IMR-90 (cell line): ENCODE measurements at regions not wholly inside any gene's neighbourhood (a gene's known extent, or its start where the extent isn't known, plus 50 kb on each side); places are given as distances from the start of the nearest gene placed in this dataset.
A peak's percentile ranks its signal among the peaks of the same experiment; 100 is the strongest.

Source experiments
- ATAC-seq: fragments of 200-7000 bp; cut with Tn5 transposase; 2 replicates; pipeline ENCODE4 v1.9.1; 2020; ENCODE audit warnings: low read depth, mild to moderate bottlenecking, moderate library complexity
- BruUV-seq: library from RNA; stranded (reverse); fragments of 400-500 nt; replicated peaks from 2 replicates; lab custom pipeline; 2021; lab: Mats Ljungman, UMichigan
- CTCF ChIA-PET: fragments of 300-600 bp; formaldehyde crosslinking; extraction: SDS; loops from one replicate; lab custom pipeline; 2021; ENCODE audit warnings: antibody characterized with exemption; lab: Yijun Ruan, JAX
- POLR2A ChIA-PET: fragments of 300-600 bp; sonication (Branson Sonifier 250); formaldehyde crosslinking; loops from one replicate; lab custom pipeline; 2022; ENCODE audit warnings: antibody characterized with exemption; ENCODE audit not compliant: unreplicated experiment; lab: Charles Lee
- DNase-seq: peaks from one replicate; pipeline ENCODE4 v3.0.0; 2013
- H2AFZ ChIP-seq: replicated peaks from 2 replicates; pipeline ENCODE3; 2013; ENCODE audit warnings: low read length, mild to moderate bottlenecking; ENCODE audit not compliant: poor library complexity
- H2AK5ac ChIP-seq: 2 replicates; pipeline ENCODE4 v1.6.1; 2013; ENCODE audit warnings: low read depth, low read length, inconsistent platforms
- H2AK9ac ChIP-seq: replicated peaks from 2 replicates; pipeline ENCODE3; 2013; ENCODE audit warnings: mild to moderate bottlenecking, low read depth, low read length, moderate library complexity; ENCODE audit not compliant: poor library complexity
- H2BK120ac ChIP-seq: 2 replicates; pipeline ENCODE4 v1.6.1; 2013; ENCODE audit warnings: low read depth, low read length, inconsistent platforms
- H2BK15ac ChIP-seq: 3 replicates; pipeline ENCODE4 v1.6.1; 2013; ENCODE audit warnings: low read depth, low read length, inconsistent platforms
- H2BK20ac ChIP-seq: 2 replicates; pipeline ENCODE4 v1.6.1; 2013; ENCODE audit warnings: low read depth, mild to moderate bottlenecking, inconsistent platforms, low read length, moderate library complexity
- H2BK5ac ChIP-seq: 2 replicates; pipeline ENCODE4 v1.6.1; 2013; ENCODE audit warnings: mild to moderate bottlenecking, low read depth, low read length, inconsistent platforms; ENCODE audit not compliant: poor library complexity, severe bottlenecking
- H3K14ac ChIP-seq: replicated peaks from 2 replicates; pipeline ENCODE4 v1.6.1; 2013; ENCODE audit warnings: low read depth, low read length, inconsistent platforms
- H3K18ac ChIP-seq: 2 replicates; pipeline ENCODE4 v1.6.1; 2013; ENCODE audit warnings: low read depth, low read length, control low read depth
- H3K23ac ChIP-seq: 2 replicates; pipeline ENCODE4 v1.6.1; 2013; ENCODE audit warnings: low read depth, low read length, inconsistent platforms
- H3K27ac ChIP-seq: 2 replicates; pipeline ENCODE4 v1.5.1; 2013; ENCODE audit warnings: mild to moderate bottlenecking, control low read depth, low read length; ENCODE audit not compliant: insufficient read depth
- H3K27me3 ChIP-seq: 2 replicates; pipeline ENCODE4 v1.6.1; 2013; ENCODE audit warnings: low read length; ENCODE audit not compliant: control insufficient read depth, insufficient read depth
- H3K36me3 ChIP-seq: 2 replicates; pipeline ENCODE4 v1.6.1; 2013; ENCODE audit warnings: low read length, mixed read lengths; ENCODE audit not compliant: control insufficient read depth, insufficient read depth
- H3K4ac ChIP-seq: 2 replicates; pipeline ENCODE4 v1.6.1; 2013; ENCODE audit warnings: low read depth, low read length, inconsistent platforms
- H3K4me1 ChIP-seq: 2 replicates; pipeline ENCODE4 v1.6.1; 2013; ENCODE audit warnings: low read length, mixed read lengths; ENCODE audit not compliant: control insufficient read depth, insufficient read depth
- H3K4me2 ChIP-seq: 2 replicates; pipeline ENCODE4 v1.6.1; 2013; ENCODE audit warnings: low read depth, mild to moderate bottlenecking, control low read depth, low read length, moderate library complexity
- H3K4me3 ChIP-seq: 2 replicates; pipeline ENCODE4 v1.5.1; 2013; ENCODE audit warnings: low read depth, mild to moderate bottlenecking, control low read depth, low read length, moderate library complexity; ENCODE audit not compliant: insufficient read depth
- H3K56ac ChIP-seq: 2 replicates; pipeline ENCODE4 v1.6.1; 2013; ENCODE audit warnings: low read length, inconsistent platforms; ENCODE audit not compliant: insufficient read depth; ENCODE audit errors: extremely low read depth
- H3K79me1 ChIP-seq, 2 experiments: 2 replicates each; pipeline ENCODE4 v1.6.1; 2013; ENCODE audit warnings: low read length in 2 of 2, inconsistent platforms in 1 of 2, low read depth in 1 of 2
- H3K9ac ChIP-seq: 2 replicates; pipeline ENCODE4 v1.6.1; 2013; ENCODE audit warnings: low read depth, low read length, control low read depth
- H3K9me1 ChIP-seq: 2 replicates; pipeline ENCODE4 v1.6.1; 2013; ENCODE audit warnings: low read length, inconsistent platforms; ENCODE audit not compliant: insufficient read depth
- H3K9me3 ChIP-seq: 2 replicates; pipeline ENCODE4 v1.6.1; 2013; ENCODE audit warnings: low read length; ENCODE audit not compliant: control insufficient read depth, insufficient read depth
- H4K20me1 ChIP-seq: 2 replicates; pipeline ENCODE4 v1.6.1; 2013; ENCODE audit warnings: low read length, inconsistent platforms; ENCODE audit not compliant: insufficient read depth
- H4K5ac ChIP-seq: 2 replicates; pipeline ENCODE4 v1.6.1; 2013; ENCODE audit warnings: mild to moderate bottlenecking, low read depth, low read length, control low read depth
- H4K8ac ChIP-seq, 2 experiments: 2 replicates each; pipeline ENCODE4 v1.6.1; 2013; ENCODE audit warnings: low read depth in 2 of 2, low read length in 2 of 2, control low read depth in 1 of 2, inconsistent platforms in 1 of 2
- H4K91ac ChIP-seq: 2 replicates; pipeline ENCODE4 v1.6.1; 2013; ENCODE audit warnings: low read depth, low read length, inconsistent platforms; ENCODE audit not compliant: insufficient read depth
- BHLHE40 ChIP-seq: fragments of 150-350 bp; IDR thresholded peaks from 2 replicates; pipeline ENCODE4 v1.6.1; 2016; ENCODE audit warnings: mild to moderate bottlenecking, low read depth, low read length
- CHD1 ChIP-seq: IDR thresholded peaks from 2 replicates; pipeline ENCODE4 v1.6.1; 2012; ENCODE audit warnings: low read depth, low read length, improper control_type of control experiment
- FOS ChIP-seq: fragments of 150-350 bp; IDR thresholded peaks from 2 replicates; pipeline ENCODE4 v1.6.1; 2016; ENCODE audit warnings: low read depth, low read length
- MAFK ChIP-seq: IDR thresholded peaks from 2 replicates; pipeline ENCODE4 v1.6.1; 2012; ENCODE audit warnings: low read depth, low read length, improper control_type of control experiment
- MAZ ChIP-seq: IDR thresholded peaks from 2 replicates; pipeline ENCODE4 v1.6.1; 2012; ENCODE audit warnings: low read depth, mild to moderate bottlenecking, low read length, improper control_type of control experiment, moderate library complexity, borderline replicate concordance
- MXI1 ChIP-seq: IDR thresholded peaks from 2 replicates; pipeline ENCODE4 v1.6.1; 2012; ENCODE audit warnings: low read depth, mild to moderate bottlenecking, low read length, moderate library complexity, borderline replicate concordance
- RAD21 ChIP-seq: IDR thresholded peaks from 2 replicates; pipeline ENCODE4 v1.6.1; 2012; ENCODE audit warnings: low read length, improper control_type of control experiment
- SMC3 ChIP-seq: fragments of 150-350 bp; IDR thresholded peaks from 2 replicates; pipeline ENCODE4 v1.6.1; 2016; ENCODE audit warnings: low read depth, mild to moderate bottlenecking, antibody characterized with exemption, low read length, moderate library complexity
- WGBS, 2 experiments: methylation state at CpG; one replicate each; pipeline versions ENCODE4 v1.1.5 to v1.1.7; 2013; ENCODE audit warnings: missing lambda C conversion rate in 2 of 2; ENCODE audit not compliant: insufficient read length in 1 of 2; ENCODE audit errors: extremely low coverage in 2 of 2; 5-methylcytosine and 5-hydroxymethylcytosine counted together
- dilution Hi-C: fragments of 300-500 bp; cut with HindIII; formaldehyde crosslinking; loops from one replicate; pipeline ENCODE4 v1.14.3; 2018; ENCODE audit warnings: low sequenced_read_pairs; ENCODE audit not compliant: unreplicated experiment
- in situ Hi-C: fragments of 300-500 bp; cut with MboI; formaldehyde crosslinking; loops from 3 replicates; pipeline ENCODE4 v1.14.3; 2019; ENCODE audit warnings: low sequenced_read_pairs, inconsistent platforms, mixed read lengths
- intact Hi-C: fragments of 100-400 bp; cut with micrococcal nuclease; formaldehyde crosslinking; loops from 2 replicates; pipeline ENCODE4 v1.10.0; 2022
- TF ChIP-seq, protein P1 (sequence below): conservative IDR thresholded peaks from 2 replicates; pipeline ENCODE4 v1.5.1; 2012; ENCODE audit warnings: mild to moderate bottlenecking, low read depth, low read length, improper control_type of control experiment

DNA sequence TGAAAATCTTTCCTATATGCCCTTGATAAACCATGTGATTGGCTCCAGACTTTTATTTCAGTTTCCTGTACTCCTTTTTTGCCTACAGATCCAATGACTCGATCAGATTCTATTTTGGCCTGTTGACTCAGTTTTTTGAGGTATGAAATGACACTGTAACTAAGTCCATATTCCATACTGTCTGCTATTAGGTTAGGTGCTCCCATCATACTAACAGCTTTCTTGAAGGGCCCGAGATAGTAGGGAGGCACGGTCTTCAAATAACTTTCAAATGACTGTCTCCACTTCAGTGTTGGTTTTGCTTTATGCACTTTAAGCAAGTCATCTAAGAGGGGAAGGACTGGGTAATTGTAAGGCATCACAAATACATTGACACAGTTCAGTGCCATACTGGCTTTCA, 295.4 kb upstream of the DAB2 start:
- Histone ChIP-seq H3K4ac (no peak overlapping the region), H4K91ac (no peak overlapping the region), H2BK15ac (no peak overlapping the region), H4K5ac (no peak overlapping the region), H3K4me1 (peaks cover 8% of the 10 kb centered on the region), H4K20me1 (no peaks in the 10 kb centered on the region), H3K18ac (no peak overlapping the region), H3K9ac (no peak overlapping the region), H2BK5ac (no peak overlapping the region), H2BK120ac (0 out of 2 replicates have a peak overlapping the region, but pooled peaks have one; percentile 30), H3K36me3 (no peaks in the 10 kb centered on the region), H2BK20ac (no peak overlapping the region), H3K4me3 (no peak overlapping the region), H3K79me1 (no peaks in the 10 kb centered on the region), H3K56ac (no peak overlapping the region), H3K27ac (no peak overlapping the region), H3K4me2 (no peak overlapping the region), H3K14ac (no peak overlapping the region; the same call in 1 of the 2 replicates), H3K9me3 (no peaks in the 10 kb centered on the region), H2AFZ (no peak overlapping the region), H3K9me1 (no peaks in the 10 kb centered on the region), H2AK9ac (no peak overlapping the region), H3K23ac (no peak overlapping the region), H3K27me3 (no peaks in the 10 kb centered on the region), H2AK5ac (no peak overlapping the region), H4K8ac (no peak overlapping the region)
- ATAC-seq: no peak
- dilution Hi-C loops (no loop called here), in situ Hi-C loops (no loop called here), intact Hi-C loops (no loop called here)
- POLR2A ChIA-PET: no interaction called here
- DNase-seq: peak; percentile 34
- BruUV-seq: no TSS peak
- TF ChIP-seq FOS (no peak), RAD21 (no peak), MXI1 (no peak), BHLHE40 (no peak), SMC3 (no peak), MAFK (no peak), MAZ (no peak), CHD1 (no peak)
- TF ChIP-seq, protein P1, sequence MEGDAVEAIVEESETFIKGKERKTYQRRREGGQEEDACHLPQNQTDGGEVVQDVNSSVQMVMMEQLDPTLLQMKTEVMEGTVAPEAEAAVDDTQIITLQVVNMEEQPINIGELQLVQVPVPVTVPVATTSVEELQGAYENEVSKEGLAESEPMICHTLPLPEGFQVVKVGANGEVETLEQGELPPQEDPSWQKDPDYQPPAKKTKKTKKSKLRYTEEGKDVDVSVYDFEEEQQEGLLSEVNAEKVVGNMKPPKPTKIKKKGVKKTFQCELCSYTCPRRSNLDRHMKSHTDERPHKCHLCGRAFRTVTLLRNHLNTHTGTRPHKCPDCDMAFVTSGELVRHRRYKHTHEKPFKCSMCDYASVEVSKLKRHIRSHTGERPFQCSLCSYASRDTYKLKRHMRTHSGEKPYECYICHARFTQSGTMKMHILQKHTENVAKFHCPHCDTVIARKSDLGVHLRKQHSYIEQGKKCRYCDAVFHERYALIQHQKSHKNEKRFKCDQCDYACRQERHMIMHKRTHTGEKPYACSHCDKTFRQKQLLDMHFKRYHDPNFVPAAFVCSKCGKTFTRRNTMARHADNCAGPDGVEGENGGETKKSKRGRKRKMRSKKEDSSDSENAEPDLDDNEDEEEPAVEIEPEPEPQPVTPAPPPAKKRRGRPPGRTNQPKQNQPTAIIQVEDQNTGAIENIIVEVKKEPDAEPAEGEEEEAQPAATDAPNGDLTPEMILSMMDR: no peak
- WGBS, 2 experiments: no CpG with 5 or more reads among the region's 3 CpGs
- CTCF ChIA-PET: no interaction called here
